Neural cell (in vitro differentiated cells): ENCODE measurements at regions not wholly inside any gene's neighbourhood (a gene's known extent, or its start where the extent isn't known, plus 50 kb on each side); places are given as distances from the start of the nearest gene placed in this dataset.

Experiments used
- H2AFZ ChIP-seq: fragments of 200-600, 300-800 bp; sonication (generic), shearing (Covaris generic); 2 replicates; pipeline ENCODE4 v1.6.0; 2014; ENCODE audit warnings: low read depth, mild to moderate bottlenecking, antibody characterized with exemption, low read length, moderate library complexity
- H3F3A ChIP-seq: fragments of 200-600 bp; shearing (Covaris generic); 2 replicates; pipeline ENCODE4 v1.6.1; 2016; ENCODE audit warnings: mild to moderate bottlenecking, moderate library complexity, mixed read lengths, antibody characterized with exemption, low read length; ENCODE audit not compliant: insufficient read depth, poor library complexity, severe bottlenecking
- H3K27ac ChIP-seq: fragments of 200-600, 300-800 bp; sonication (generic), shearing (Covaris generic); 2 replicates; pipeline ENCODE4 v1.5.1; 2014; ENCODE audit warnings: mild to moderate bottlenecking, low read length, moderate library complexity
- H3K27me3 ChIP-seq: fragments of 300-800, 200-600 bp; sonication (generic), shearing (Covaris generic); 2 replicates; pipeline ENCODE4 v1.6.0; 2014; ENCODE audit warnings: mild to moderate bottlenecking, low read depth, low read length, moderate library complexity; ENCODE audit not compliant: insufficient read depth
- H3K36me3 ChIP-seq: fragments of 300-800, 200-600 bp; sonication (generic), shearing (Covaris generic); 2 replicates; pipeline ENCODE4 v1.5.1; 2014; ENCODE audit warnings: mild to moderate bottlenecking, antibody characterized with exemption, low read length, moderate library complexity; ENCODE audit not compliant: insufficient read depth
- H3K4me2 ChIP-seq: fragments of 300-800, 200-600 bp; sonication (generic), shearing (Covaris generic); 2 replicates; pipeline ENCODE4 v1.6.0; 2014; ENCODE audit warnings: mild to moderate bottlenecking, low read length
- H3K4me3 ChIP-seq: fragments of 300-800, 200-600 bp; sonication (generic), shearing (Covaris generic); 2 replicates; pipeline ENCODE4 v1.5.1; 2014; ENCODE audit warnings: mild to moderate bottlenecking, low read length, moderate library complexity
- H3K79me2 ChIP-seq: fragments of 200-600 bp; shearing (Covaris generic); replicated peaks from 2 replicates; pipeline ENCODE4 v1.6.0; 2014; ENCODE audit warnings: mild to moderate bottlenecking, low read length, moderate library complexity; ENCODE audit not compliant: insufficient read depth
- H3K9ac ChIP-seq: fragments of 300-800, 200-600 bp; sonication (generic), shearing (Covaris generic); 2 replicates; pipeline ENCODE4 v1.6.1; 2016; ENCODE audit warnings: mild to moderate bottlenecking, low read length, mixed read lengths
- H3K9me2 ChIP-seq: fragments of 200-600 bp; shearing (Covaris generic); 2 replicates; pipeline ENCODE4 v1.6.1; 2016; ENCODE audit warnings: mild to moderate bottlenecking, low read length, mixed read lengths; ENCODE audit not compliant: insufficient read depth
- H3K9me3 ChIP-seq: fragments of 200-600, 300-800 bp; sonication (generic), shearing (Covaris generic); 2 replicates; pipeline ENCODE4 v1.6.1; 2016; ENCODE audit warnings: mild to moderate bottlenecking, mixed run types, low read length, moderate library complexity, mixed read lengths
- H4K20me1 ChIP-seq: fragments of 200-600 bp; shearing (Covaris generic); 2 replicates; pipeline ENCODE4 v1.6.1; 2016; ENCODE audit warnings: mild to moderate bottlenecking, mixed run types; ENCODE audit not compliant: insufficient read depth
- CTCF ChIP-seq: fragments of 450-650 bp; IDR thresholded peaks from 2 replicates; pipeline ENCODE4 v1.5.1; 2014; ENCODE audit warnings: antibody characterized with exemption, mild to moderate bottlenecking, moderate library complexity; ENCODE audit not compliant: poor library complexity, severe bottlenecking
- EP300 ChIP-seq: fragments of 450-650 bp; conservative IDR thresholded peaks from 2 replicates; pipeline ENCODE4 v1.6.1; 2014; ENCODE audit warnings: antibody characterized with exemption, mild to moderate bottlenecking, moderate library complexity; ENCODE audit not compliant: poor library complexity, severe bottlenecking
- EZH2 ChIP-seq: fragments of 200-600, 300-800 bp; shearing (Covaris generic), sonication (generic); IDR thresholded peaks from 2 replicates; pipeline ENCODE4 v1.6.1; 2014; ENCODE audit warnings: antibody characterized with exemption, low read length, borderline replicate concordance, mild to moderate bottlenecking; ENCODE audit not compliant: insufficient read depth, poor library complexity, severe bottlenecking
- MXI1 ChIP-seq: fragments of 450-650 bp; conservative IDR thresholded peaks from 2 replicates; pipeline ENCODE4 v1.6.1; 2014; ENCODE audit warnings: antibody characterized with exemption, mild to moderate bottlenecking; ENCODE audit not compliant: poor library complexity, severe bottlenecking
- POLR2AphosphoS5 ChIP-seq: IDR thresholded peaks from 2 replicates; pipeline ENCODE4 v1.6.1; 2012
- RAD21 ChIP-seq: fragments of 450-650 bp; conservative IDR thresholded peaks from 2 replicates; pipeline ENCODE4 v1.6.1; 2014; ENCODE audit warnings: antibody characterized with exemption, mild to moderate bottlenecking, moderate library complexity
- REST ChIP-seq: IDR thresholded peaks from 2 replicates; pipeline ENCODE4 v1.6.1; 2012; ENCODE audit warnings: borderline replicate concordance
- SMC3 ChIP-seq: fragments of 450-650 bp; conservative IDR thresholded peaks from 2 replicates; pipeline ENCODE4 v1.6.1; 2014; ENCODE audit warnings: antibody characterized with exemption, mild to moderate bottlenecking, moderate library complexity; ENCODE audit not compliant: poor library complexity
- TAF1 ChIP-seq: IDR thresholded peaks from 2 replicates; pipeline ENCODE4 v1.6.1; 2012; ENCODE audit warnings: low read depth

GRCh38 chr5:173717959-173718358 is 101.5 kb upstream of the BOD1 start:
- Histone ChIP-seq H3K9me2 (no peaks in the 10 kb centered on the region), H3K36me3 (no peaks in the 10 kb centered on the region)

GRCh38 chr5:173718469-173718868 is 102.0 kb upstream of the BOD1 start:
- Histone ChIP-seq H3F3A (no peaks in the 10 kb centered on the region), H2AFZ (peak overlapping the region; percentile 35), H3K27ac (no peak overlapping the region)
- TF ChIP-seq MXI1 (no peak), EZH2 (no peak), EP300 (no peak), CTCF (no peak), REST (no peak), RAD21 (no peak), POLR2AphosphoS5 (no peak)

More at GRCh38 chr5:173717959-173718358, 101.5 kb upstream of the BOD1 start:
- Histone ChIP-seq H3K4me2 (no peak overlapping the region), H3K79me2 (no peaks in the 10 kb centered on the region), H3K9me3 (no peaks in the 10 kb centered on the region), H3K27ac (no peak overlapping the region), H4K20me1 (no peaks in the 10 kb centered on the region), H2AFZ (no peak overlapping the region), H3F3A (no peaks in the 10 kb centered on the region), H3K4me3 (no peak overlapping the region), H3K9ac (no peak overlapping the region), H3K27me3 (no peaks in the 10 kb centered on the region)
- TF ChIP-seq REST (no peak), MXI1 (no peak), POLR2AphosphoS5 (no peak), TAF1 (no peak), SMC3 (no peak), EZH2 (no peak), EP300 (no peak), CTCF (no peak)

More at GRCh38 chr5:173718469-173718868, 102.0 kb upstream of the BOD1 start:
- Histone ChIP-seq H3K9me2 (no peaks in the 10 kb centered on the region), H4K20me1 (no peaks in the 10 kb centered on the region), H3K9ac (peak overlapping the region; percentile 35), H3K4me2 (no peak overlapping the region), H3K79me2 (no peaks in the 10 kb centered on the region), H3K4me3 (no peak overlapping the region), H3K36me3 (no peaks in the 10 kb centered on the region), H3K27me3 (no peaks in the 10 kb centered on the region), H3K9me3 (no peaks in the 10 kb centered on the region)
